IPS DF 6.9 (cell line): ENCODE measurements at regions not wholly inside any gene's neighbourhood (a gene's known extent, or its start where the extent isn't known, plus 50 kb on each side); places are given as distances from the start of the nearest gene placed in this dataset.

Source experiments
- DNase-seq: peaks from one replicate; pipeline ENCODE4 v3.0.0-alpha.2; 2013; ENCODE audit warnings: low read depth, low spot score
- H3K27ac ChIP-seq: one replicate; pipeline ENCODE4 v1.5.1; 2013; ENCODE audit warnings: low read length, control low read depth
- H3K27me3 ChIP-seq: 2 replicates; pipeline ENCODE4 v1.6.1; 2013; ENCODE audit warnings: mild to moderate bottlenecking, low read length; ENCODE audit not compliant: control insufficient read depth, insufficient read depth
- H3K36me3 ChIP-seq: 2 replicates; pipeline ENCODE4 v1.6.1; 2013; ENCODE audit warnings: low read length; ENCODE audit not compliant: control insufficient read depth, insufficient read depth
- H3K4me1 ChIP-seq: 2 replicates; pipeline ENCODE4 v1.6.1; 2013; ENCODE audit warnings: low read length; ENCODE audit not compliant: control insufficient read depth, insufficient read depth
- H3K4me3 ChIP-seq: 2 replicates; pipeline ENCODE4 v1.5.1; 2013; ENCODE audit warnings: mild to moderate bottlenecking, low read length
- H3K9me3 ChIP-seq: 2 replicates; pipeline ENCODE4 v1.6.1; 2013; ENCODE audit warnings: low read length, inconsistent platforms; ENCODE audit not compliant: control insufficient read depth, insufficient read depth
- WGBS: extraction: QIAGEN DNeasy Blood & Tissue Kit; methylation state at CpG from one replicate; pipeline ENCODE4 v1.1.7; 2013; ENCODE audit warnings: mixed read lengths, missing lambda C conversion rate; ENCODE audit not compliant: insufficient read length, insufficient coverage; 5-methylcytosine and 5-hydroxymethylcytosine counted together

- Histone ChIP-seq H3K36me3 (no peaks in the 10 kb centered on the region), H3K9me3 (no peaks in the 10 kb centered on the region), H3K4me1 (0 out of 2 replicates have a peak, but pooled peaks cover 2% of the 10 kb centered on the region), H3K4me3 (no peak overlapping the region), H3K27ac (no peak overlapping the region), H3K27me3 (no peaks in the 10 kb centered on the region)
- no peak for DNase-seq
- no CpG with 5 or more reads among the region's 1 CpG for WGBS
Measured at GRCh38 chr2:204313256-204313655, 232.0 kb upstream of the PARD3B start.

DNA sequence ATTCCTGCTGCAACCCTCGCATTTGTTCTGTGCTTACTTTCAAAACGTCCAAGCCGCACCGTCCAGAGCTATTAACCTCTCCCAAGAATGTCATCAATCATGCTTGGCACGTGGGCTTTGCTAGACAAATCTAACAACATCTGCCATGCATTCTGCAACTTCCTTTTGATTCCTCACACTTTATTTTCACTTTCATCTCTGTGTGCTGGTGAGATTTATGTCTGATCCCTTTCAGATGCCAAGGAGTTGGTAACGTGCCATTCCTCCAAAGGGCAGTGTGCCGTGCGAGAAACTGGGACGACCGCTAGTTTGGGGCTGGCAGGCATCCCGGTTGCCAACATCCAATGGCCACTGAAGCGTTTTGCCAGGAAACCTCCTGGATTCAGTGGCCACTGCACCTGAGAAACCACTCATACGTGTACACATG lies 230.0 kb upstream of the PARD3B start:
- H3K36me3 ChIP-seq = no peaks in the 10 kb centered on the region
- 0 out of 2 replicates have a peak, but pooled peaks cover 2% of the 10 kb centered on the region for H3K4me1 ChIP-seq
- no peak for DNase-seq
- no peak overlapping the region for H3K4me3 ChIP-seq
- no CpG with 5 or more reads among the region's 13 CpGs for whole genome bisulfite sequencing
- H3K27me3 ChIP-seq = no peaks in the 10 kb centered on the region
- no peaks in the 10 kb centered on the region for H3K9me3 ChIP-seq
- H3K27ac ChIP-seq = no peak overlapping the region

DNA sequence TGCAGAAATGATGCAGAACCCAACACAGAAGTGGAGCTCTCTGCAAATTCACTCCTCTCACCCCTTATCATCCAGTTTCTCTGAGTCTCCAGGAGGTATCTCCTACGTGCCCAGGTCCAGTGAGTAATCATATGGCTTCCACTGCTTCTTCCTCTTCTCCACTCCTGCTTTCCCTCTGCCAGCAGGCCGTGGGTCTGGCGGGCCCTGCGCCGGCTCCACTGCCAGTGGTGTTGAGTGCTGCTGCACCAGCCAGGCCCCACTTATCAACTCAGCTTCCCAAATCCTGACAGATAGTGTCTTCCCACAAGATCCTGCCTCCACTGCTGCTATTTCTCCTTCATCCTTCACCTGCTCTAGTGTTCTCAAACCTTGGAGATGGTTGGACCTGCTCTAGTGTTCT lies 227.6 kb upstream of the PARD3B start:
- no peaks in the 10 kb centered on the region for H3K36me3 ChIP-seq
- WGBS = no CpG with 5 or more reads among the region's 5 CpGs
- no peaks in the 10 kb centered on the region for H3K9me3 ChIP-seq

DNA sequence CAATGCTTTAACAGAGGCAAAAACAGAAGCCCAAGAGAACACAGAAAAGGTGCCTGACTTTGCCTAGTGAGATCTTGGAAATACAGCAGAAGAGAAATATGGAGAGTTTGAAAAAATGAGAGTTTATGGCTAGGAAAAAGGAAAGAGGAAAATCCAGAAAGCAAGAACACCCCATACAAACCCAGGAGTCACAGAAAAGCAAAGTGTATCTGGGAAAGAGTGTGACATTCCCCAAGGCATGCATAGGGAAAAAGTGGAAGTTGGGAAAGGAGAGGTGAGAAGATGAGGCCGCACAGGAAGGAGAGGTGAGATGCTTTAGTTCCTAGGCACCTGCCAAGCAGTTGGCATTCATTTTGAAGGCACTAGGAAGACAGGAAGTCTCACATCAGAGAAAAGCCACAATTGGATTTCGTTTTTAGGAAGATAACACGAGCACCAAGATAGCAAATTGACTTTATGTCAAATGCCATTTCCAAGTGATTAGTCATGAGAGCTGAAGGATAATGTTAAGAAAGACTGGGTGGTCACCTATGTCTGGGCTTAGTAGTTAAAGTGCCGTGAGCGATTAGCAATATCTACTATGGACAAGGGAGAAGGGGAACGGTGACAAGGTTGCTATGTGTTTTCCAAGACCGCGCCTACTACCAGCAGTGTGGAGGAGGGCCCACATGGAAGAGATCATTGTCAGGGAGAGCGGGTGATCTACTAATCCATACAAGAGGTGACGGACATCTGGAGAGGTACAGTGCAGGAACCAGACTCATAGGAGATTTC lies 224.1 kb upstream of the PARD3B start:
- Histone ChIP-seq H3K4me3 (no peak overlapping the region), H3K9me3 (no peaks in the 10 kb centered on the region), H3K36me3 (no peaks in the 10 kb centered on the region), H3K27me3 (no peaks in the 10 kb centered on the region), H3K4me1 (no peaks in the 10 kb centered on the region), H3K27ac (no peak overlapping the region)
- WGBS = no CpG with 5 or more reads among the region's 10 CpGs
- no peak for DNase-seq

More for the DNA sequence above, 227.6 kb upstream of the PARD3B start:
- H3K27me3 ChIP-seq = no peaks in the 10 kb centered on the region
- 0 out of 2 replicates have a peak, but pooled peaks cover 2% of the 10 kb centered on the region for H3K4me1 ChIP-seq
- H3K4me3 ChIP-seq = no peak overlapping the region
- no peak for DNase-seq
- no peak overlapping the region for H3K27ac ChIP-seq

DNA sequence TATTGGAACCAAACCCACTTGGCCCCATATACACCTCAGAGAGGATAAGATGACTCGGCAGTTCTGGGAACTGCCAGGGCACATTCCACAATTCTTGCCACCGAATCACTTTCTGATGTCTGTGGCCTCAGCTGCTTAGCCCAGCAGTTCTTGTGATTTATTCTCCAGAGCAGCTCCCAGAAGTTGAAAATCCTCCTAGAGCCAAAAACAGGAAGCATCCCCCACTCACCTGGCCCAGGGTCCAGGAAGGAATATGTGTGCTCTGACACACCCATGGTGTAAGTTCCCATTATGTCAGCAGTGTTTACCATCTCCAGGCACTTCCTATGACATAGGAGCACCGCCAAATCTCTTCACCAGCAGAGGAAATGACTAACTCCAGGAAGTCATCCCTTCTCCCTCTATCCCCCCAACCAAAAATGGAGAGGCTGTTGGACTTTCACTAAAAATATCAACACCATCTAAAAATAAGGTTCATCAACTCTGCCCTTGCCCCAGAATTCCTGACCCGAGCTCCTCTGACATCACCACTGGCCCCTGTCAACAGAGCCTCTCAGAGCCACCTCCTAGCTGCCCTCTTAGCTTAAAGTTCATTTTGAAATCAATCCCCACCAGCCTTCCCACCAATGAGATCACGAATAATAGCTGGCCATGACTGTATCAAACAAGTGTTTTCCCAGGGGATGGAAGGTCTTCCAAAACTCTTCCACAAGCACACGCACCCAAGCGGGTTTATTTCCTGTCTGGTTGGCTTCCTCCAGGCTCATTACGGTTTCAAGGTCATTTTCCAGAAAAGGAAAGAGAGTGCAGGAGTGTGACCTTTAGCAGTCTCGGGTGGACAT lies 223.1 kb upstream of the PARD3B start:
- no peak overlapping the region for H3K4me3 ChIP-seq
- H3K4me1 ChIP-seq = no peaks in the 10 kb centered on the region
- DNase-seq = no peak
- H3K27ac ChIP-seq = no peak overlapping the region
- no CpG with 5 or more reads among the region's 9 CpGs for WGBS
- H3K27me3 ChIP-seq = no peaks in the 10 kb centered on the region
- no peaks in the 10 kb centered on the region for H3K36me3 ChIP-seq
- H3K9me3 ChIP-seq = no peaks in the 10 kb centered on the region

DNA sequence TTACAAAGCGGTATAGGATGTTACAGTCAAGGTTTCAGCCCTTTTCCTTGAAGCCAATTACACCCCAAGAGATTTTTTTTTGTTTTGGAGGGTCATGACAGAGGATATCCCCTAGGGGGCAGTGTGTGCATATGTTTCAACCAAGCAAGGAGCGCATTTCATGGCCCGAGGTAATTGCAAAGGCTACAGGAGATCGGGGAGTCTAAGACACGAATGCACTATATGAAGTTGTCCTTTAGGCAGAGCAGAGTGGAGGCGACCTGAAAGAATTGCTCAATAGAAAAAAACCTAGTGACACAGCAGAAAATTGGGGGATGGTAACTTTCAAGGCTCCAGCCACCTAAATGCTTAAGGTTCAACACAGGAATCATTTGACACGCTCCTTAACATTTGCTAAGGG lies 219.8 kb upstream of the PARD3B start:
- DNase-seq = peak; percentile 73
- WGBS = no CpG with 5 or more reads among the region's 7 CpGs
- no peaks in the 10 kb centered on the region for H3K4me1 ChIP-seq
- no peak overlapping the region for H3K4me3 ChIP-seq
- no peaks in the 10 kb centered on the region for H3K27me3 ChIP-seq
- no peaks in the 10 kb centered on the region for H3K9me3 ChIP-seq
- no peak overlapping the region for H3K27ac ChIP-seq
- no peaks in the 10 kb centered on the region for H3K36me3 ChIP-seq

DNA sequence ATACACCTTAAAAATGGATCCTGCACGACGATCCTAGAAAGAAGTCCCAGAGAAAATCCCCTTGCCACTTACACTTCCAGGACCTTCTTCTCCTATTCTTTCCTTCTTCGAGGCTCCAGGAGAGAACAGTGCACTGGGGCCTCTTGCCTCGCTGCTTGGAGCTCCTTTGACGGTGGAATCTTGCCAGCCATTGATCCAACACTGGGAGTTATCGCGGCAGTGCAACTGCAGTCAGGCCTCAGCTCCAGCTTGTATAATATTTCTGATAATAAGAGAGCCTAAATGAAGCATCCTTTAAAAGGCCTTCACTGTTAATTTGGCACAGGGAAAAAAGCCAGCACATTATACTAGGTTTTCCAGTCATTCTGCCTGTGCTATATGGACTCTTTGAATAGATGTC lies 216.9 kb upstream of the PARD3B start:
- no peaks in the 10 kb centered on the region for H3K36me3 ChIP-seq
- no peak overlapping the region for H3K27ac ChIP-seq
- H3K4me1 ChIP-seq = no peaks in the 10 kb centered on the region
- no peak for DNase-seq
- H3K9me3 ChIP-seq = no peaks in the 10 kb centered on the region
- no CpG with 5 or more reads among the region's 7 CpGs for WGBS
- H3K4me3 ChIP-seq = no peak overlapping the region
- no peaks in the 10 kb centered on the region for H3K27me3 ChIP-seq

DNA sequence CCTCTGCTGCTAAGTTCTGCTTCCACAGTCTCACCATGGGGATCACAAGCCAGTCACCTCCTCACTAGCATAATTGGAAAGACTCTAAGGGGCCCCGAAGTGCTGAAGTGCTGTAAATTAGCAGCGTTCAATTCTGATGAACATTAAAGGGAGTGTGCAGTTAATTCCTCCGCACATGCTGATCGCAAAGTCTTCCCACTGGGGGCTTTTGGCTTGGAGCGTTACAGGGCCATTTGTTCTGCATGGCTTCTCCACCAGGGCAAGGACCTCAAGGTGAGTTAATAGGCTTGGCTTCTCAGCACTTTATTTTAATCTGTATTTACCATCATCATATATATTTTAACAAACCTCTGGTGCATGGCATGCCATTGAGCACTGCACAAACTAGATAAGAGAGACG lies 216.3 kb upstream of the PARD3B start:
- Histone ChIP-seq H3K4me3 (no peak overlapping the region), H3K27ac (no peak overlapping the region), H3K9me3 (no peaks in the 10 kb centered on the region), H3K4me1 (no peaks in the 10 kb centered on the region), H3K27me3 (no peaks in the 10 kb centered on the region), H3K36me3 (no peaks in the 10 kb centered on the region)
- WGBS = no CpG with 5 or more reads among the region's 6 CpGs
- no peak for DNase-seq

DNA sequence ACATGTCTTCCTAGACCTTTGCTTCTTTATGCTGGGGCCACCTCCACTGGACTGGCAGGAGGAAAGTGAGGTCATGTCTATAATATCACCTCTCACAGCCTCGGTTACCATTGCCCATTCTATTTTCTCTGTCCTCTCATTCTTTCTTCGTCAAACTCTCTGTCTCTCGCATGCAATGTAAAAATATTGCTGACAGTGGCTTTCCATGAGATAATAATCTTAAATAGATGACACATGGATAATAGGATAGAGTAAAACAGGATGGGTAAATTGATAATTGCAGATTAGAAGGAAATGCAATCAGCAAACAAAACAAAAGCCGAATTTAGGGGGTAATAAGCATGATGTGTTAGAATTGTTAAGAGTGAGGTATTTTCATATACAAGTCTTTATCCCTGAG lies 215.7 kb upstream of the PARD3B start:
- Histone ChIP-seq H3K4me3 (no peak overlapping the region), H3K36me3 (no peaks in the 10 kb centered on the region), H3K27me3 (no peaks in the 10 kb centered on the region), H3K4me1 (no peaks in the 10 kb centered on the region), H3K9me3 (no peaks in the 10 kb centered on the region), H3K27ac (no peak overlapping the region)
- WGBS = no CpG with 5 or more reads among the region's 4 CpGs
- no peak for DNase-seq

DNA sequence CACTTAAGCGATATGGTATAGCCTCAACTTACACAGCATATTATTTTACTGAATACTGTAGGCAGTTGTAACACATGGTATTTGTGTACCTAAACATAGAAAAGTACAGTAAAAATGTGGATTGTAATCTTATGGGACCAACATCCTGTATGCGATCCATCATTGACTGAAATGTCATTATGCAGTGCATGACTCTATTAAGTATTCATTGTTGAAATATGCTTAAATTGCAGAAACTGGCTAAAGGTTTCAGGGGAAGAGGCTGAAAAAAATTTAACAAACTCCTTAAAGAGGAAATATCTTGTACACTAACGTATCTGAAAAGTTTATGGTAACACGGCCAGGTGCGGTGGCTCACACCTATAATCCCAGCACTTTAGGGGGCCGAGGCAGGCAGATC lies 214.1 kb upstream of the PARD3B start:
- Histone ChIP-seq H3K27me3 (no peaks in the 10 kb centered on the region), H3K36me3 (no peaks in the 10 kb centered on the region), H3K27ac (no peak overlapping the region), H3K9me3 (no peaks in the 10 kb centered on the region), H3K4me1 (no peaks in the 10 kb centered on the region), H3K4me3 (no peak overlapping the region)
- WGBS = no CpG with 5 or more reads among the region's 6 CpGs
- no peak for DNase-seq
